ENCODE measurements at regions not wholly inside any gene's neighbourhood (a gene's known extent, or its start where the extent isn't known, plus 50 kb on each side); places are given as distances from the start of the nearest gene placed in this dataset.

GRCh38 chr10:29925771-29926692 lies 133.4 kb downstream of the JCAD start:
- no peaks in the 10 kb centered on the region for H3K4me1 ChIP-seq
- no peak overlapping the region for H3K27ac ChIP-seq
- DNase-seq: no peak
- no peaks in the 10 kb centered on the region for H3K27me3 ChIP-seq
- no peak for TF ChIP-seq POLR2A (IDR thresholded peaks at IDR 0.05)
- TF ChIP-seq EP300 (IDR thresholded peaks at IDR 0.05; ENCODE audit: low read depth): no peak
- TF ChIP-seq CTCF (IDR thresholded peaks at IDR 0.05): no peak
- no peak for TF ChIP-seq POLR2AphosphoS5 (IDR thresholded peaks at IDR 0.05)
- intact Hi-C loops (cut with DNase I; ENCODE audit: low total_unique reads) (no loop called here), in situ Hi-C loops (cut with MboI; ENCODE audit: low pct_ligation_motif_present in 1 of 4, low pct_unique_long_range_greater_than_20kb in 1 of 4, low sequenced_read_pairs in 3 of 4) (no loop called here)
- 57 to 59% methylated on average over 9 to 12 of the region's 12 CpGs for WGBS, 2 donors (ENCODE audit: low coverage in 1 of 2)
- no peaks in the 10 kb centered on the region for H3K9me3 ChIP-seq
- no peaks in the 10 kb centered on the region for H3K36me3 ChIP-seq
- H3K4me3 ChIP-seq: no peak overlapping the region

- no peaks in the 10 kb centered on the region for H3K9me3 ChIP-seq
- H3K4me3 ChIP-seq: no peak overlapping the region
- WGBS, 2 donors (ENCODE audit: low coverage in 1 of 2): 83% methylated on average over 3 of the region's 3 CpGs; no CpG with 5 or more reads in 1 of the 2 donors
- H3K27ac ChIP-seq: no peak overlapping the region
- intact Hi-C loops (cut with DNase I; ENCODE audit: low total_unique reads): no loop called here
- H3K27me3 ChIP-seq: no peaks in the 10 kb centered on the region
- DNase-seq: no peak
- TF ChIP-seq CTCF (IDR thresholded peaks at IDR 0.05): no peak
- TF ChIP-seq EP300 (IDR thresholded peaks at IDR 0.05; ENCODE audit: low read depth): no peak
- TF ChIP-seq POLR2A (IDR thresholded peaks at IDR 0.05): no peak
- no peak for TF ChIP-seq POLR2AphosphoS5 (IDR thresholded peaks at IDR 0.05)
- in situ Hi-C loops (cut with MboI; ENCODE audit: low pct_ligation_motif_present in 1 of 4, low pct_unique_long_range_greater_than_20kb in 1 of 4, low sequenced_read_pairs in 3 of 4): no loop called here
- H3K36me3 ChIP-seq: no peaks in the 10 kb centered on the region
- no peaks in the 10 kb centered on the region for H3K4me1 ChIP-seq
Observed at GRCh38 chr10:29924436-29924835, 134.9 kb downstream of the JCAD start.

- DNase-seq: no peak
- no peak overlapping the region for H3K27ac ChIP-seq
- H3K4me1 ChIP-seq: no peaks in the 10 kb centered on the region
- TF ChIP-seq POLR2A (IDR thresholded peaks at IDR 0.05) (no peak), POLR2AphosphoS5 (IDR thresholded peaks at IDR 0.05) (no peak), EP300 (IDR thresholded peaks at IDR 0.05; ENCODE audit: low read depth) (no peak), CTCF (IDR thresholded peaks at IDR 0.05) (no peak)
- intact Hi-C loops (cut with DNase I; ENCODE audit: low total_unique reads): no loop called here
- 81 to 85% methylated on average over 7 of the region's 7 CpGs for WGBS, 2 donors (ENCODE audit: low coverage in 1 of 2)
- in situ Hi-C loops (cut with MboI; ENCODE audit: low pct_ligation_motif_present in 1 of 4, low pct_unique_long_range_greater_than_20kb in 1 of 4, low sequenced_read_pairs in 3 of 4): no loop called here
- H3K9me3 ChIP-seq: no peaks in the 10 kb centered on the region
- H3K27me3 ChIP-seq: no peaks in the 10 kb centered on the region
- H3K36me3 ChIP-seq: no peaks in the 10 kb centered on the region
- no peak overlapping the region for H3K4me3 ChIP-seq
Observed at GRCh38 chr10:29923416-29923965, 135.9 kb downstream of the JCAD start.

- 67 to 87% methylated on average over 3 to 4 of the region's 4 CpGs for WGBS, 2 donors (ENCODE audit: low coverage in 1 of 2)
- H3K9me3 ChIP-seq: no peaks in the 10 kb centered on the region
- no peak overlapping the region for H3K27ac ChIP-seq
- H3K36me3 ChIP-seq: no peaks in the 10 kb centered on the region
- no peak for TF ChIP-seq EP300 (IDR thresholded peaks at IDR 0.05; ENCODE audit: low read depth)
- TF ChIP-seq POLR2A (IDR thresholded peaks at IDR 0.05): no peak
- TF ChIP-seq CTCF (IDR thresholded peaks at IDR 0.05): no peak
- no peak for TF ChIP-seq POLR2AphosphoS5 (IDR thresholded peaks at IDR 0.05)
- H3K4me1 ChIP-seq: no peaks in the 10 kb centered on the region
- H3K4me3 ChIP-seq: no peak overlapping the region
- intact Hi-C loops (cut with DNase I; ENCODE audit: low total_unique reads) (no loop called here), in situ Hi-C loops (cut with MboI; ENCODE audit: low pct_ligation_motif_present in 1 of 4, low pct_unique_long_range_greater_than_20kb in 1 of 4, low sequenced_read_pairs in 3 of 4) (no loop called here)
- no peaks in the 10 kb centered on the region for H3K27me3 ChIP-seq
- no peak for DNase-seq
Observed at GRCh38 chr10:29922892-29923291, 136.5 kb downstream of the JCAD start.
